Activated T-cell treated with anti-CD3 and anti-CD28 coated beads, Interleukin-2, amount 50 U/mL, for 24 hours (primary cell): ENCODE measurements at regions not wholly inside any gene's neighbourhood (a gene's known extent, or its start where the extent isn't known, plus 50 kb on each side); places are given as distances from the start of the nearest gene placed in this dataset.

Source experiments
- DNase-seq: peaks from one replicate; pipeline ENCODE4 v3.0.0-alpha.2; 2020
- H3K27ac Mint-ChIP-seq: 2 replicates; pipeline ENCODE4 v1.8.0; 2020; ENCODE audit warnings: mild to moderate bottlenecking, mixed read lengths
- H3K27me3 Mint-ChIP-seq: 2 replicates; pipeline ENCODE4 v1.8.0; 2020; ENCODE audit warnings: mixed read lengths
- H3K36me3 Mint-ChIP-seq: 2 replicates; pipeline ENCODE4 v1.8.0; 2020; ENCODE audit warnings: low read depth, mixed read lengths
- H3K4me1 Mint-ChIP-seq: 2 replicates; pipeline ENCODE4 v1.8.0; 2020; ENCODE audit warnings: low read depth, mixed read lengths
- H3K4me3 Mint-ChIP-seq: 2 replicates; pipeline ENCODE4 v1.8.0; 2020; ENCODE audit warnings: mild to moderate bottlenecking, moderate library complexity, mixed read lengths
- H3K9me3 Mint-ChIP-seq: 2 replicates; pipeline ENCODE4 v1.8.0; 2020; ENCODE audit warnings: mixed read lengths

GRCh38 chr20:52098186-52098585 lies 93.4 kb downstream of the ZFP64 start:
- Mint-ChIP-seq H3K36me3 (peaks cover 2% of the 10 kb centered on the region), H3K27me3 (peaks cover 10% of the 10 kb centered on the region), H3K4me1 (peaks cover 2% of the 10 kb centered on the region), H3K4me3 (no peak overlapping the region), H3K27ac (no peak overlapping the region), H3K9me3 (no peaks in the 10 kb centered on the region)
- DNase-seq, result no peak

GRCh38 chr20:52096117-52096516 lies 95.5 kb downstream of the ZFP64 start:
- no peak for DNase-seq
- no peak overlapping the region for H3K27ac Mint-ChIP-seq
- peaks cover 2% of the 10 kb centered on the region for H3K36me3 Mint-ChIP-seq
- no peak overlapping the region for H3K4me3 Mint-ChIP-seq
- H3K4me1 Mint-ChIP-seq, result no peaks in the 10 kb centered on the region
- no peaks in the 10 kb centered on the region for H3K27me3 Mint-ChIP-seq
- no peaks in the 10 kb centered on the region for H3K9me3 Mint-ChIP-seq

GRCh38 chr20:52094693-52095092 lies 96.9 kb downstream of the ZFP64 start:
- Mint-ChIP-seq H3K36me3 (peaks cover 4% of the 10 kb centered on the region), H3K27me3 (no peaks in the 10 kb centered on the region), H3K27ac (no peak overlapping the region), H3K4me1 (no peaks in the 10 kb centered on the region), H3K9me3 (no peaks in the 10 kb centered on the region), H3K4me3 (no peak overlapping the region)
- no peak for DNase-seq

- H3K9me3 Mint-ChIP-seq, result peaks cover 5% of the 10 kb centered on the region
- no peak overlapping the region for H3K4me3 Mint-ChIP-seq
- peaks cover 11% of the 10 kb centered on the region for H3K36me3 Mint-ChIP-seq
- H3K4me1 Mint-ChIP-seq, result no peaks in the 10 kb centered on the region
- no peak for DNase-seq
- no peak overlapping the region for H3K27ac Mint-ChIP-seq
- H3K27me3 Mint-ChIP-seq, result no peaks in the 10 kb centered on the region
Measured at GRCh38 chr20:52093575-52093974, 98.0 kb downstream of the ZFP64 start.

GRCh38 chr20:52090035-52090434 lies 101.5 kb downstream of the ZFP64 start:
- no peak overlapping the region for H3K4me3 Mint-ChIP-seq
- no peak for DNase-seq
- peaks cover 40% of the 10 kb centered on the region for H3K36me3 Mint-ChIP-seq
- no peaks in the 10 kb centered on the region for H3K27me3 Mint-ChIP-seq
- no peak overlapping the region for H3K27ac Mint-ChIP-seq
- peaks cover 21% of the 10 kb centered on the region for H3K9me3 Mint-ChIP-seq
- H3K4me1 Mint-ChIP-seq, result no peaks in the 10 kb centered on the region

- no peak for DNase-seq
- H3K9me3 Mint-ChIP-seq, result peaks cover 21% of the 10 kb centered on the region
- no peak overlapping the region for H3K4me3 Mint-ChIP-seq
- no peaks in the 10 kb centered on the region for H3K27me3 Mint-ChIP-seq
- peaks cover 8% of the 10 kb centered on the region for H3K4me1 Mint-ChIP-seq
- H3K27ac Mint-ChIP-seq, result no peak overlapping the region
- peaks cover 45% of the 10 kb centered on the region for H3K36me3 Mint-ChIP-seq
Measured at GRCh38 chr20:52087471-52087870, 104.1 kb downstream of the ZFP64 start.

GRCh38 chr20:52086878-52087277 lies 104.7 kb downstream of the ZFP64 start:
- peaks cover 10% of the 10 kb centered on the region for H3K4me1 Mint-ChIP-seq
- H3K36me3 Mint-ChIP-seq, result peaks cover 45% of the 10 kb centered on the region
- no peak overlapping the region for H3K4me3 Mint-ChIP-seq
- no peak for DNase-seq
- H3K27ac Mint-ChIP-seq, result no peak overlapping the region
- H3K9me3 Mint-ChIP-seq, result peaks cover 21% of the 10 kb centered on the region
- H3K27me3 Mint-ChIP-seq, result no peaks in the 10 kb centered on the region

GRCh38 chr20:52084727-52085126 lies 106.9 kb downstream of the ZFP64 start:
- no peak overlapping the region for H3K4me3 Mint-ChIP-seq
- H3K36me3 Mint-ChIP-seq, result peaks cover 42% of the 10 kb centered on the region
- DNase-seq, result no peak
- peaks cover 10% of the 10 kb centered on the region for H3K4me1 Mint-ChIP-seq
- H3K9me3 Mint-ChIP-seq, result peaks cover 21% of the 10 kb centered on the region
- no peak overlapping the region for H3K27ac Mint-ChIP-seq
- no peaks in the 10 kb centered on the region for H3K27me3 Mint-ChIP-seq

GRCh38 chr20:52083627-52084232 lies 107.8 kb downstream of the ZFP64 start:
- H3K4me1 Mint-ChIP-seq, result peaks cover 10% of the 10 kb centered on the region
- DNase-seq, result peak; percentile 51
- H3K27me3 Mint-ChIP-seq, result no peaks in the 10 kb centered on the region
- H3K27ac Mint-ChIP-seq, result no peak overlapping the region
- no peak overlapping the region for H3K4me3 Mint-ChIP-seq
- peaks cover 17% of the 10 kb centered on the region for H3K9me3 Mint-ChIP-seq
- peaks cover 37% of the 10 kb centered on the region for H3K36me3 Mint-ChIP-seq

GRCh38 chr20:52082612-52083011 lies 109.0 kb downstream of the ZFP64 start:
- Mint-ChIP-seq H3K27me3 (no peaks in the 10 kb centered on the region), H3K4me3 (no peak overlapping the region), H3K9me3 (peaks cover 9% of the 10 kb centered on the region), H3K4me1 (peaks cover 10% of the 10 kb centered on the region), H3K27ac (no peak overlapping the region), H3K36me3 (peaks cover 26% of the 10 kb centered on the region)
- DNase-seq, result no peak

GRCh38 chr20:52081791-52082190 lies 109.8 kb downstream of the ZFP64 start:
- DNase-seq, result no peak
- Mint-ChIP-seq H3K9me3 (peaks cover 2% of the 10 kb centered on the region), H3K27ac (no peak overlapping the region), H3K36me3 (peaks cover 18% of the 10 kb centered on the region), H3K27me3 (no peaks in the 10 kb centered on the region), H3K4me3 (no peak overlapping the region), H3K4me1 (peaks cover 10% of the 10 kb centered on the region)

GRCh38 chr20:52081066-52081465 lies 110.5 kb downstream of the ZFP64 start:
- Mint-ChIP-seq H3K36me3 (peaks cover 12% of the 10 kb centered on the region), H3K27ac (no peak overlapping the region), H3K4me1 (peaks cover 10% of the 10 kb centered on the region), H3K4me3 (no peak overlapping the region), H3K9me3 (no peaks in the 10 kb centered on the region), H3K27me3 (no peaks in the 10 kb centered on the region)
- no peak for DNase-seq

GRCh38 chr20:52078289-52078688 lies 113.3 kb downstream of the ZFP64 start:
- Mint-ChIP-seq H3K27ac (no peak overlapping the region), H3K36me3 (no peaks in the 10 kb centered on the region), H3K4me3 (no peak overlapping the region), H3K9me3 (no peaks in the 10 kb centered on the region), H3K4me1 (peaks cover 10% of the 10 kb centered on the region), H3K27me3 (no peaks in the 10 kb centered on the region)
- DNase-seq, result no peak

GRCh38 chr20:52076164-52076563 lies 115.4 kb downstream of the ZFP64 start:
- no peaks in the 10 kb centered on the region for H3K4me1 Mint-ChIP-seq
- no peak overlapping the region for H3K4me3 Mint-ChIP-seq
- no peaks in the 10 kb centered on the region for H3K9me3 Mint-ChIP-seq
- no peaks in the 10 kb centered on the region for H3K36me3 Mint-ChIP-seq
- H3K27me3 Mint-ChIP-seq, result no peaks in the 10 kb centered on the region
- H3K27ac Mint-ChIP-seq, result no peak overlapping the region
- no peak for DNase-seq

- Mint-ChIP-seq H3K9me3 (no peaks in the 10 kb centered on the region), H3K4me1 (no peaks in the 10 kb centered on the region), H3K27me3 (no peaks in the 10 kb centered on the region), H3K27ac (no peak overlapping the region), H3K36me3 (no peaks in the 10 kb centered on the region), H3K4me3 (no peak overlapping the region)
- no peak for DNase-seq
Measured at GRCh38 chr20:52075400-52075799, 116.2 kb downstream of the ZFP64 start.

GRCh38 chr20:52071136-52071535 lies 120.4 kb downstream of the ZFP64 start:
- no peak overlapping the region for H3K4me3 Mint-ChIP-seq
- no peak overlapping the region for H3K27ac Mint-ChIP-seq
- no peaks in the 10 kb centered on the region for H3K4me1 Mint-ChIP-seq
- H3K36me3 Mint-ChIP-seq, result no peaks in the 10 kb centered on the region
- no peaks in the 10 kb centered on the region for H3K27me3 Mint-ChIP-seq
- no peaks in the 10 kb centered on the region for H3K9me3 Mint-ChIP-seq
- DNase-seq, result no peak
